SU-DHL-6 (cell line): ENCODE measurements at regions not wholly inside any gene's neighbourhood (a gene's known extent, or its start where the extent isn't known, plus 50 kb on each side); places are given as distances from the start of the nearest gene placed in this dataset.

ENCODE experiments used
- H2AFZ ChIP-seq: fragments of 200-600 bp; sonication (generic); 2 replicates; pipeline ENCODE4 v1.6.1; 2014; ENCODE audit warnings: low read depth, mild to moderate bottlenecking, moderate library complexity, mixed read lengths, antibody characterized with exemption, low read length; ENCODE audit not compliant: severe bottlenecking
- H3F3A ChIP-seq: fragments of 200-600 bp; shearing (Covaris generic); 2 replicates; pipeline ENCODE4 v1.6.0; 2016; ENCODE audit warnings: antibody characterized with exemption, mild to moderate bottlenecking; ENCODE audit not compliant: insufficient read depth
- H3K27ac ChIP-seq: fragments of 200-600 bp; sonication (generic); 2 replicates; pipeline ENCODE4 v1.5.1; 2016; ENCODE audit warnings: low read depth, mild to moderate bottlenecking, low read length, moderate library complexity, mixed read lengths
- H3K27me3 ChIP-seq: fragments of 200-600 bp; sonication (generic), shearing (Covaris generic); 2 replicates; pipeline ENCODE4 v1.6.0; 2014; ENCODE audit warnings: mild to moderate bottlenecking, low read length
- H3K36me3 ChIP-seq: fragments of 200-600 bp; sonication (generic); 2 replicates; pipeline ENCODE4 v1.6.1; 2014; ENCODE audit warnings: mild to moderate bottlenecking, low read length, mixed read lengths
- H3K4me2 ChIP-seq: fragments of 300-600, 200-600 bp; shearing (Covaris generic), sonication (generic); 2 replicates; pipeline ENCODE4 v1.6.0; 2014; ENCODE audit warnings: low read length, low read depth, mild to moderate bottlenecking; ENCODE audit not compliant: poor library complexity, severe bottlenecking
- H3K4me3 ChIP-seq: fragments of 200-600 bp; sonication (generic); 2 replicates; pipeline ENCODE4 v1.5.1; 2014; ENCODE audit warnings: antibody characterized with exemption, low read length, mild to moderate bottlenecking, mixed read lengths; ENCODE audit not compliant: insufficient read depth, poor library complexity, severe bottlenecking
- H3K79me2 ChIP-seq: fragments of 200-600 bp; sonication (generic); 2 replicates; pipeline ENCODE4 v1.6.1; 2014; ENCODE audit warnings: mild to moderate bottlenecking, low read length, moderate library complexity; ENCODE audit not compliant: insufficient read depth
- H3K9ac ChIP-seq: fragments of 200-600 bp; sonication (generic); 2 replicates; pipeline ENCODE4 v1.7.0; 2014; ENCODE audit warnings: mild to moderate bottlenecking, low read length
- H3K9me2 ChIP-seq: fragments of 200-600 bp; sonication (generic); replicated peaks from 2 replicates; pipeline ENCODE4 v1.6.1; 2014; ENCODE audit warnings: low read length; ENCODE audit not compliant: insufficient read depth
- H3K9me3 ChIP-seq: fragments of 200-600 bp; sonication (generic); 2 replicates; pipeline ENCODE4 v1.6.1; 2014; ENCODE audit warnings: low read length, mixed read lengths; ENCODE audit not compliant: insufficient read depth
- H4K20me1 ChIP-seq: fragments of 200-600 bp; sonication (generic); 2 replicates; pipeline ENCODE4 v1.6.1; 2014; ENCODE audit warnings: low read depth, mild to moderate bottlenecking, antibody characterized with exemption, low read length, moderate library complexity, mixed read lengths
- EZH2phosphoT487 ChIP-seq: fragments of 200-600 bp; sonication (generic), shearing (Covaris generic); conservative IDR thresholded peaks from 2 replicates; pipeline ENCODE4 v1.6.1; 2018; ENCODE audit warnings: mild to moderate bottlenecking, antibody characterized with exemption, low read length, moderate library complexity, mixed read lengths
- TF ChIP-seq, protein P1 (sequence below): fragments of 200-600 bp; sonication (generic); IDR thresholded peaks from one replicate; pipeline ENCODE4 v1.5.1; 2017; ENCODE audit warnings: antibody characterized with exemption, mild to moderate bottlenecking, low read length, moderate library complexity; ENCODE audit not compliant: insufficient read depth, poor library complexity, severe bottlenecking

DNA sequence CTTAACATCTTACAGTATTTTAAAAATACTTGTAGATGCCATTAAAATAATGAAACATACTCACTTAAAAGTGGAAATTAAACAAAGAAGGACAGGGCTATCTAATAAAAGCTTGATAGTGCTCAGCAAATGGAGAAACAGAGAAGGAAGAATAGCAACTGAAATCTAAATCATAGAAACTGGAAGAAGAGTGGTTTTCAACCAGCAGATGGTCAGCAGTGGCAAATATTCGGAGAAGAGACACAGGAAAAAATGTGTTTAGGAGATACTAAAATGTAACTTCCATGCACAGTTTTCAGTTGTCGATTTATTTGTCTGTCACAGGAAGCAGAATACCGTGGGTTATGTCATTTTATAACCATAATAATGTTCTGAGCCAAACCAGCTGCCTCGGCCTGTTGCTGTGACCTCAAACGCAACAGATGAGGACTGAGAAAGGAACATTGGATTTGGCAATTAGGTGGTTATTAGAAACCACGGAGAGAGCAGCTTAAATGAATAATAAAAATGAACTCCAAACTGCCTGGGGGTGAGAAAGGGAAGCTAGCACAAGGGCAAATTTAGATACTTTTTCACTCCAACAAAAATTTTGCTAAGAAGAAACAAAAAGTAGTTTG lies 246.6 kb upstream of the KCNMB2 start:
- no peak overlapping the region for H3K27ac ChIP-seq
- H3K4me3 ChIP-seq: no peak overlapping the region
- no peak overlapping the region for H2AFZ ChIP-seq

DNA sequence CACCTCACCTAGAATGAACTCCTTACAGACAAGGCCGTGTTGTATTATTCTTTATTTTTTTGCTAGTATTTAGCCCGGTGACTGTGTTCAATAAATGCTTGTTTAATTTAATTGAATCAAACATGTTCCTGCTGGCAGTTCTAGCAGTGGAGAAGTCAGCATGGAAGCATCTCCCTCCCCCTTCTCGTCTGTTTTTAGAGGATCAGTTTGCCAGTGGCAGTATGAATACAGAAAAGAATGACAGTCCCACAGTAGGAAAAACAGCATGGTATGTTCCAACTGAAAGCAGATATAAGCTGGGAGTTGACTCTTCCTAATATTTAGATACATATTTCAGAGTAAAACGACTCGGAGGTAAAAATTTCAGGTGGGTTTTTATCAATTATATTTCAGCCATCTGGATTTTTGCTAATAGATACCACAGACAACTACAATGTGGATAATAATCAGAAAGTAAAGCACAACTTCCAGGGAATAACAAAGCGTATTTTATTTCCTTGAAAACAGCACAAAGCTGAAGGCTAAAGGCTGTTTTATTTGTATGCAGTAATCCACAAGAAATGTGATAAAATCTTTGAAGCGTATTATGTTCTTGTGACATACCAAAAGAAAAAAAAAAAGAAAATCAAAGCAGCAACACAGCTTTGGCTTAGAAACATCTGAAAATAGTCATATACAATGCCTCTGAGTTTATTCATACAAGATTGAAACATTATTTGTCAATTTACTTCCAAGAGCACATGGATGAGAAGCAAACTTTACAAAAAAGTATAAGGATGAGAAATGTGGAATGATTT lies 244.5 kb upstream of the KCNMB2 start:
- Histone ChIP-seq H3K79me2 (no peaks in the 10 kb centered on the region), H3F3A (no peaks in the 10 kb centered on the region), H3K4me2 (no peak overlapping the region), H3K9me2 (no peaks in the 10 kb centered on the region), H3K4me3 (no peak overlapping the region), H4K20me1 (no peaks in the 10 kb centered on the region), H3K9ac (no peak overlapping the region), H2AFZ (no peak overlapping the region), H3K27ac (no peak overlapping the region), H3K9me3 (no peaks in the 10 kb centered on the region), H3K27me3 (no peaks in the 10 kb centered on the region), H3K36me3 (no peaks in the 10 kb centered on the region)
- TF ChIP-seq EZH2phosphoT487: no peak
- TF ChIP-seq, protein P1, sequence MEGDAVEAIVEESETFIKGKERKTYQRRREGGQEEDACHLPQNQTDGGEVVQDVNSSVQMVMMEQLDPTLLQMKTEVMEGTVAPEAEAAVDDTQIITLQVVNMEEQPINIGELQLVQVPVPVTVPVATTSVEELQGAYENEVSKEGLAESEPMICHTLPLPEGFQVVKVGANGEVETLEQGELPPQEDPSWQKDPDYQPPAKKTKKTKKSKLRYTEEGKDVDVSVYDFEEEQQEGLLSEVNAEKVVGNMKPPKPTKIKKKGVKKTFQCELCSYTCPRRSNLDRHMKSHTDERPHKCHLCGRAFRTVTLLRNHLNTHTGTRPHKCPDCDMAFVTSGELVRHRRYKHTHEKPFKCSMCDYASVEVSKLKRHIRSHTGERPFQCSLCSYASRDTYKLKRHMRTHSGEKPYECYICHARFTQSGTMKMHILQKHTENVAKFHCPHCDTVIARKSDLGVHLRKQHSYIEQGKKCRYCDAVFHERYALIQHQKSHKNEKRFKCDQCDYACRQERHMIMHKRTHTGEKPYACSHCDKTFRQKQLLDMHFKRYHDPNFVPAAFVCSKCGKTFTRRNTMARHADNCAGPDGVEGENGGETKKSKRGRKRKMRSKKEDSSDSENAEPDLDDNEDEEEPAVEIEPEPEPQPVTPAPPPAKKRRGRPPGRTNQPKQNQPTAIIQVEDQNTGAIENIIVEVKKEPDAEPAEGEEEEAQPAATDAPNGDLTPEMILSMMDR: no peak

More for the DNA sequence above, 246.6 kb upstream of the KCNMB2 start:
- Histone ChIP-seq H3F3A (no peaks in the 10 kb centered on the region), H3K9me2 (no peaks in the 10 kb centered on the region), H3K27me3 (no peaks in the 10 kb centered on the region), H3K36me3 (no peaks in the 10 kb centered on the region), H4K20me1 (no peaks in the 10 kb centered on the region), H3K4me2 (no peak overlapping the region), H3K9ac (no peak overlapping the region), H3K79me2 (no peaks in the 10 kb centered on the region), H3K9me3 (no peaks in the 10 kb centered on the region)
- TF ChIP-seq, protein P1: no peak
- TF ChIP-seq EZH2phosphoT487: no peak

DNA sequence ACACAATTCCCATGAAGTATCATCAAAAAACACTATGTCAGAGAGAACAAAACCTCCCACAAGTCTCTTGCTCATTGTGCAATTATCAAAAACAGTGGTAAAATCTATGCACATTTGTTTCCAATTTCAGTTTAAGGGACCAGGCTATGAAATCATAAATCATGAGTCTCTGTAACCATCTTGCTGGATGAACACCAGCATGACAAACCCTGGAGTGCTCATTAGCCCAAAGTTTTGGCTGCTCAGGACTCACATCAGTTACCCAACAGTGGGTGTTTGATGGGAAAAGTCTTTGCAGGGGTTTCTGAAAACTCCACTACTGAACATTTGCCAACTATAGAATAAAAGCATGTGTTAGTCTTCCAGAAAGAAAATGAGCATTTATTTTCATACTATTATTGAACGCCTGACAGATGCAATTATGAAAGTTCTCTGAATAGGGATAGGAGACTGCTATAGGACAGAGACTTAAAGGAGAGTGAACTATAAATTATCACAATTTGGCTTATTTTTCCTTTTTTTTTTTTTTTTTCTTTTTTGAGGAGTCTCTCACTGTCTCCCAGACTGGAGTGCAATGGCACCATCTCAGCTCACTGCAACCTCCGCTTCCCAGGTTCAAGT lies 240.8 kb upstream of the KCNMB2 start:
- Histone ChIP-seq H4K20me1 (no peaks in the 10 kb centered on the region), H3K9ac (no peak overlapping the region), H3K9me3 (no peaks in the 10 kb centered on the region), H3K4me2 (no peak overlapping the region), H3K27ac (no peak overlapping the region), H3F3A (no peaks in the 10 kb centered on the region), H3K27me3 (no peaks in the 10 kb centered on the region), H3K79me2 (no peaks in the 10 kb centered on the region), H3K4me3 (no peak overlapping the region), H3K9me2 (no peaks in the 10 kb centered on the region), H2AFZ (no peak overlapping the region), H3K36me3 (no peaks in the 10 kb centered on the region)
- no peak for TF ChIP-seq EZH2phosphoT487
- TF ChIP-seq, protein P1: no peak
